WTC11 (cell line): ENCODE measurements at regions not wholly inside any gene's neighbourhood (a gene's known extent, or its start where the extent isn't known, plus 50 kb on each side); places are given as distances from the start of the nearest gene placed in this dataset.

Experiments used
- ATAC-seq: fragments of 200-7000 bp; cut with Tn5 transposase; 2 replicates; pipeline ENCODE4 v1.10.0; 2021; ENCODE audit warnings: mild to moderate bottlenecking, moderate library complexity
- CTCF ChIA-PET: fragments of 300-600 bp; sonication (Branson Sonifier 250); formaldehyde crosslinking; loops from one replicate; lab custom pipeline; 2021; ENCODE audit warnings: antibody characterized with exemption; lab: Charles Lee
- POLR2A ChIA-PET: fragments of 350-600 bp; sonication (Branson Sonifier 250); formaldehyde crosslinking; loops from one replicate; lab custom pipeline; 2021; ENCODE audit warnings: antibody characterized with exemption; lab: Charles Lee
- DNase-seq: peaks from one replicate; pipeline ENCODE4 v3.0.0; 2021; ENCODE audit warnings: low spot score
- H3K27ac Mint-ChIP-seq: 2 replicates; pipeline ENCODE4 v1.8.0; 2021; ENCODE audit warnings: mixed read lengths
- H3K27me3 Mint-ChIP-seq: 2 replicates; pipeline ENCODE4 v1.8.0; 2021; ENCODE audit warnings: low read depth, mild to moderate bottlenecking, moderate library complexity, mixed read lengths
- H3K36me3 Mint-ChIP-seq: 2 replicates; pipeline ENCODE4 v1.8.0; 2021; ENCODE audit warnings: mixed read lengths
- H3K4me1 Mint-ChIP-seq: 2 replicates; pipeline ENCODE4 v1.8.0; 2022; ENCODE audit warnings: mixed read lengths
- H3K4me3 Mint-ChIP-seq: 2 replicates; pipeline ENCODE4 v1.8.0; 2021; ENCODE audit warnings: mild to moderate bottlenecking, moderate library complexity, mixed read lengths
- H3K9me3 Mint-ChIP-seq: 2 replicates; pipeline ENCODE4 v1.8.0; 2021; ENCODE audit warnings: mixed read lengths
- CREB1 ChIP-seq: sonication (generic); formaldehyde crosslinking; IDR thresholded peaks from 2 replicates; pipeline ENCODE4 v1.8.0; 2023; ENCODE audit warnings: mild to moderate bottlenecking, missing genetic modification reagents
- ELF4 ChIP-seq: sonication (generic); formaldehyde crosslinking; IDR thresholded peaks from 2 replicates; pipeline ENCODE4 v1.8.1; 2022; ENCODE audit warnings: low read depth, mild to moderate bottlenecking, moderate library complexity, missing genetic modification reagents
- HMGXB4 ChIP-seq: sonication (generic); formaldehyde crosslinking; IDR thresholded peaks from 2 replicates; pipeline ENCODE4 v1.8.1; 2023; ENCODE audit warnings: mild to moderate bottlenecking, moderate library complexity, missing genetic modification reagents
- NFE2L1 ChIP-seq: sonication (generic); formaldehyde crosslinking; IDR thresholded peaks from 2 replicates; pipeline ENCODE4 v1.8.1; 2023; ENCODE audit warnings: missing genetic modification reagents
- NR1H2 ChIP-seq: sonication (generic); formaldehyde crosslinking; IDR thresholded peaks from 2 replicates; pipeline ENCODE4 v1.9.0; 2021; ENCODE audit warnings: mild to moderate bottlenecking, moderate library complexity, missing genetic modification reagents
- NR3C1 ChIP-seq: sonication (generic); formaldehyde crosslinking; conservative IDR thresholded peaks from 2 replicates; pipeline ENCODE4 v1.8.1; 2023; ENCODE audit warnings: low read depth, mild to moderate bottlenecking, missing genetic modification reagents
- PRRX2 ChIP-seq: fragments of 250-450 bp; sonication (Bioruptor Pico); IDR thresholded peaks from 2 replicates; pipeline ENCODE4 v1.8.0; 2021; ENCODE audit warnings: mild to moderate bottlenecking
- SMAD4 ChIP-seq: sonication (generic); formaldehyde crosslinking; IDR thresholded peaks from 2 replicates; pipeline ENCODE4 v1.8.0; 2022; ENCODE audit warnings: mild to moderate bottlenecking, missing genetic modification reagents
- STAT6 ChIP-seq: sonication (generic); formaldehyde crosslinking; conservative IDR thresholded peaks from 2 replicates; pipeline ENCODE4 v1.8.1; 2023; ENCODE audit warnings: mild to moderate bottlenecking, low read depth, missing genetic modification reagents, moderate library complexity
- USF2 ChIP-seq: sonication (generic); formaldehyde crosslinking; IDR thresholded peaks from 2 replicates; pipeline ENCODE4 v1.8.1; 2023; ENCODE audit warnings: mild to moderate bottlenecking, missing genetic modification reagents, moderate library complexity
- ZBTB43 ChIP-seq: sonication (generic); formaldehyde crosslinking; IDR thresholded peaks from 2 replicates; pipeline ENCODE4 v1.8.1; 2023; ENCODE audit warnings: mild to moderate bottlenecking, missing genetic modification reagents
- ZNF138 ChIP-seq: sonication (generic); formaldehyde crosslinking; conservative IDR thresholded peaks from 2 replicates; pipeline ENCODE4 v1.8.1; 2022; ENCODE audit warnings: mild to moderate bottlenecking, moderate library complexity, missing genetic modification reagents
- ZNF263 ChIP-seq: sonication (generic); formaldehyde crosslinking; IDR thresholded peaks from 2 replicates; pipeline ENCODE4 v1.8.1; 2022; ENCODE audit warnings: low read depth, mild to moderate bottlenecking, moderate library complexity, missing genetic modification reagents
- ZNF532 ChIP-seq: fragments of 250-450 bp; sonication (Bioruptor Pico); IDR thresholded peaks from 2 replicates; pipeline ENCODE4 v1.9.0; 2021; ENCODE audit warnings: mild to moderate bottlenecking, borderline replicate concordance

- H3K9me3 Mint-ChIP-seq, result no peaks in the 10 kb centered on the region
- no peaks in the 10 kb centered on the region for H3K36me3 Mint-ChIP-seq
- peaks cover 53% of the 10 kb centered on the region for H3K4me1 Mint-ChIP-seq
- H3K27ac Mint-ChIP-seq, result no peak overlapping the region
- no peaks in the 10 kb centered on the region; the same call in 1 of the 2 replicates for H3K27me3 Mint-ChIP-seq
- DNase-seq (no peak), ATAC-seq (no peak)
- TF ChIP-seq USF2 (no peak), NFE2L1 (CRISPR knock-in tag) (no peak), ZNF138 (CRISPR knock-in tag) (no peak), CREB1 (CRISPR knock-in tag) (no peak)
- CTCF ChIA-PET, result interaction anchor here (0.6 kb wide), 1 partner anchor 11 kb away, joined by 3 read pairs; no protein-coding TSS in a partner anchor
- H3K4me3 Mint-ChIP-seq, result no peak overlapping the region
- POLR2A ChIA-PET, result no interaction called here
Observed at GRCh38 chr14:61226015-61226654, 55.0 kb downstream of the TMEM30B start.

GRCh38 chr14:61225344-61225743 lies 55.8 kb downstream of the TMEM30B start:
- Mint-ChIP-seq H3K27me3 (no peaks in the 10 kb centered on the region; the same call in 1 of the 2 replicates), H3K4me1 (peaks cover 48% of the 10 kb centered on the region), H3K36me3 (no peaks in the 10 kb centered on the region), H3K4me3 (no peak overlapping the region), H3K9me3 (no peaks in the 10 kb centered on the region), H3K27ac (no peak overlapping the region)
- DNase-seq (no peak), ATAC-seq (no peak)
- ChIA-PET POLR2A (no interaction called here), CTCF (no interaction called here)
- no peak for TF ChIP-seq HMGXB4 (CRISPR knock-in tag)
- no peak for TF ChIP-seq ELF4 (CRISPR knock-in tag)
- no peak for TF ChIP-seq PRRX2 (CRISPR knock-in tag)
- no peak for TF ChIP-seq NR1H2 (CRISPR knock-in tag)
- TF ChIP-seq SMAD4 (CRISPR knock-in tag), result no peak
- no peak for TF ChIP-seq STAT6 (CRISPR knock-in tag)
- TF ChIP-seq NFE2L1 (CRISPR knock-in tag), result no peak
- TF ChIP-seq ZBTB43, result no peak
- TF ChIP-seq ZNF263 (CRISPR knock-in tag), result no peak
- TF ChIP-seq NR3C1 (CRISPR knock-in tag), result no peak
- no peak for TF ChIP-seq ZNF532 (CRISPR knock-in tag)
